Right forelimb (tissue), 1 donor: ENCODE measurements at regions not wholly inside any gene's neighbourhood (a gene's known extent, or its start where the extent isn't known, plus 50 kb on each side); places are given as distances from the start of the nearest gene placed in this dataset.

Experiments
- DNase-seq: peaks from one replicate; pipeline ENCODE4 v3.0.0-alpha.2; 2018

GRCh38 chr5:26193626-26194025 lies 844.8 kb downstream of the CDH9 start:
- no peak for DNase-seq

GRCh38 chr5:26192486-26192885 lies 845.9 kb downstream of the CDH9 start:
- no peak for DNase-seq

GRCh38 chr5:26181582-26181981 lies 856.8 kb downstream of the CDH9 start:
- no peak for DNase-seq

GRCh38 chr5:26148569-26149107 lies 889.7 kb downstream of the CDH9 start:
- no peak for DNase-seq

- DNase-seq: no peak
Observed at GRCh38 chr5:26143259-26143658, 895.1 kb downstream of the CDH9 start.

GRCh38 chr5:26121338-26121737 lies 917.0 kb downstream of the CDH9 start:
- DNase-seq: no peak

GRCh38 chr5:26104175-26104574 lies 934.2 kb downstream of the CDH9 start:
- no peak for DNase-seq

GRCh38 chr5:26060212-26060611 lies 978.2 kb downstream of the CDH9 start:
- no peak for DNase-seq

- no peak for DNase-seq
Observed at GRCh38 chr5:26054594-26054993, 983.8 kb downstream of the CDH9 start.

GRCh38 chr5:26034813-26035212 lies 1003.6 kb downstream of the CDH9 start:
- DNase-seq: no peak

GRCh38 chr5:26031481-26031880 lies 1006.9 kb downstream of the CDH9 start:
- DNase-seq: no peak

GRCh38 chr5:26026044-26026443 lies 1012.3 kb downstream of the CDH9 start:
- no peak for DNase-seq

GRCh38 chr5:26024774-26025173 lies 1013.6 kb downstream of the CDH9 start:
- no peak for DNase-seq

- DNase-seq: no peak
Observed at GRCh38 chr5:26023361-26023760, 1015.0 kb downstream of the CDH9 start.

- no peak for DNase-seq
Observed at GRCh38 chr5:26014206-26014605, 1024.2 kb downstream of the CDH9 start.

- no peak for DNase-seq
Observed at GRCh38 chr5:26012078-26012477, 1026.3 kb downstream of the CDH9 start.

- DNase-seq: no peak
Observed at GRCh38 chr5:26009742-26010141, 1028.6 kb downstream of the CDH9 start.

GRCh38 chr5:26003966-26004365 lies 1034.4 kb downstream of the CDH9 start:
- no peak for DNase-seq

GRCh38 chr5:25995209-25995608 lies 1043.2 kb downstream of the CDH9 start:
- no peak for DNase-seq

- no peak for DNase-seq
Observed at GRCh38 chr5:25993701-25994100, 1044.7 kb downstream of the CDH9 start.

- no peak for DNase-seq
Observed at GRCh38 chr5:25991639-25992038, 1046.7 kb downstream of the CDH9 start.

- DNase-seq: no peak
Observed at GRCh38 chr5:25990771-25991170, 1047.6 kb downstream of the CDH9 start.

GRCh38 chr5:25979086-25979485 lies 1059.3 kb downstream of the CDH9 start:
- no peak for DNase-seq

GRCh38 chr5:25975885-25976284 lies 1062.5 kb downstream of the CDH9 start:
- DNase-seq: no peak

GRCh38 chr5:25974451-25974850 lies 1063.9 kb downstream of the CDH9 start:
- no peak for DNase-seq
